GM18520 (cell line): ENCODE measurements at regions not wholly inside any gene's neighbourhood (a gene's known extent, or its start where the extent isn't known, plus 50 kb on each side); places are given as distances from the start of the nearest gene placed in this dataset.
"Not testable (repeated sequence)": the region's sequence is repeated elsewhere in the genome, so short reads cannot be mapped to it uniquely, and the experiment has no call there.

Experiments used
- ATAC-seq: cut with Tn5 transposase; IDR thresholded peaks from one replicate; pipeline ENCODE4 v1.9.1; 2021; ENCODE audit not compliant: unreplicated experiment

DNA sequence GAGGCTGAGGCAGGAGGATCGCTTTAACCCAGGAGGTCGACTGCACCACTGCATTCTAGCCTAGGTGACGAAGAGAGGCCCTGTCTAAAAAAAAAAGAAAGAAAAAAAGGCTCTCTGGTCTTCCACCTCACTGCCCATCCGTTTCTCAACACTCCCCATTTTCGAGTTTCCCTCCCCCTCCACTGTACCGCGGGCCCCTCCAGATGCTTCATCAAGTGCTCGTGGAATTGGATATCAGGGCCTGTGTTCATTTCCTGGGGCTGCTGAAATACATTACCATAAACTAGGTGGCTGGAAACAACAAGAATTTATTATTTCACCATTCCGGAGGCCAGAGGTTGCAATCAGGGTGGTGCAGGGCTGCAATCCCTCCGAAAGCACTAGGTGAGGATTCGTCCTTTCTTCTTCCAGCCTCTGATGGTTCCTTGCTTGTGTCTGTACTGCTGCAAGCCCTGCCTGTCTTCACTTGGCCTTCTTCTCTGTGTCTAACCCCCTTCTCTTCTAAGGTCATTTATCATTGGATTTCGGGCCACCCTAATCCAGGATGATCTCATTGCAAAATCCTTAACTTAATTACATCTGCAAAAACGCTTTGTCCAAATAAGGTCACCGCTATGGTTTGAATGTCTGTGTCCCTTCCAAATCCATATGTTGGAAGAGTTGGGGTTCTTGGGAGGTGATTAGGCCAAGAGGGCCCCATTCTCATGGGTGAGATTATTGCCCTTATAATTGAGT is 135.1 kb downstream of the CRLF3 start:
- not testable (repeated sequence) for ATAC-seq

DNA sequence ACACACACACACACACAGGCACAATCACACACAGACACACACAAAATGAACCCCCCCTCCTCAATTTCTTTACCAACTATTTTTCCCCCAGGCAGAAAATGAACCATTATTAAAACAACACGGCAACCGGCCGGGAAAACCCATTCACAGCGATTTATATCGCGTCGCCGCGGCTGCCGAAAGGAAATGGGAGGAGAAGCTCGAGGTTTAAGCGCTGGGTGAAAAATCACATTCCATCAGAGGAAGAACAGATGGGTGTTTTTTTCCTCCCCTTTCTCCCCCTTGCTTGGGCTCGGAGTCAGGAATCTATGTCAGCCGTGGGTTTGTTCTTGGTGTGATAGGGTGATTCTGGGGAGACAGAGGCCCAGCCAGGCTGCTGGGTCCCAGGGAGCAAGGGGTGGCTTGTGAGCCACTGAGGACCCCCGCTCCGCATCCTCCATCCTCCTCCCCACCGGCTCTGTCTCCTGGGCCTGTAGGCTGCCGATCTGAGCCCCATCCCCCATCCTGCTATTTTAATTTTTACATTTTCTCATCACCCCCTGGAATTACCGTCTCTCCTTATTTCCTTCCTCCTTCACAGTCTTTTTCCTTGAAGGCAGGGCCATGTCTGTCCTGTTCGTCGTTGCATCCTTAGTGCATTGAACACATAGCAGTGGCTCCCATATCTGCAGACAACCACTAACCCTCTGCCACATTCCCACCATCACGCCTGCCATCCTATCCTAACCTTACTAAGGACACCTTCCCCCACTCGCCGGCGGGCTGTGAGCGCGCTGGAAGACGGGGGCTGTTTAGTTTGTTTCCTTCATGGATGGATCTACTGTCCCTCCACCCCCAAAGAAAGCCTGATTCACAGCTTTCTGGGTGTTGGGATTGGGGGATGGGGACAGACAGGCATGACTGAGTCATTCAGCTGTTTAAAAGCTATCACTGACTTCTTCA is 137.7 kb downstream of the CRLF3 start:
- ATAC-seq = not testable (repeated sequence)

DNA sequence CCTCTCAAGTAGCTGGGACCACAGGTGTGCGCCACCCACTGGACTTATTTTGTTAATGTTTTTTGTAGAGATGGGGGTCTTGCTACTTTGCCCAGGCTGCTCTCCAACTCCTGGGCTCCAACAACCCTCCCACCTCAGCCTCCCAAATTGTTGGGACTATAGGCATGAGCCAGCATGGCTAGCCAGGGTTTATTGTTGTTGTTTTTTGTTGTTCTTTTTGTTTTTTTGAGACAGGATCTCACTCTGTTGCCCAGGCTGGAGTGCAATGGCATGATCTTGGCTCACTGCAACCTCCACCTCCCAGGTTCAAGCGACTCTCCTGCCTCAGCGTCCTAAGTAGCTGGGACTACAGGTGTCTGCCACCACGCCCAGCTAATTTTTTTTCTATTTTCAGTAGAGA is 142.2 kb downstream of the CRLF3 start:
- not testable (repeated sequence) for ATAC-seq

DNA sequence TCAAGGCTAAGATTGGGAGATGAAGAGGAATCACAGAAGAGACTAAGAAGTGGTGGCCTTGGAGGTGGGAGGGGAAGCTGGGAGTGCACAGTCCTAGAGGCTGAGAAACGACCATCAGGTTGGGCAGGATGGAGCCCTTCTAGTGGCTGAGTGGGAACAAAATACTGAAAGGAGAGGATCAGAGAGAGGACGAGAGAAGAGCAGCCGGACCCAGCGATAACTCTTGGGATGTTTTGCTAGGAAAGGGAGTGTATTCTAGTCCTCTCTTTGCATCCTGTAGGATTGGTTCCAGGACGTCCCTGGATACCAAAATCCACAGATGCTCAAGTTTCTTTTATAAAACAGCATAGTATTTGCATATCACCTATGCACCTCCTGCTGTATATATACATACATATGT is 143.8 kb downstream of the CRLF3 start:
- ATAC-seq = not testable (repeated sequence)

DNA sequence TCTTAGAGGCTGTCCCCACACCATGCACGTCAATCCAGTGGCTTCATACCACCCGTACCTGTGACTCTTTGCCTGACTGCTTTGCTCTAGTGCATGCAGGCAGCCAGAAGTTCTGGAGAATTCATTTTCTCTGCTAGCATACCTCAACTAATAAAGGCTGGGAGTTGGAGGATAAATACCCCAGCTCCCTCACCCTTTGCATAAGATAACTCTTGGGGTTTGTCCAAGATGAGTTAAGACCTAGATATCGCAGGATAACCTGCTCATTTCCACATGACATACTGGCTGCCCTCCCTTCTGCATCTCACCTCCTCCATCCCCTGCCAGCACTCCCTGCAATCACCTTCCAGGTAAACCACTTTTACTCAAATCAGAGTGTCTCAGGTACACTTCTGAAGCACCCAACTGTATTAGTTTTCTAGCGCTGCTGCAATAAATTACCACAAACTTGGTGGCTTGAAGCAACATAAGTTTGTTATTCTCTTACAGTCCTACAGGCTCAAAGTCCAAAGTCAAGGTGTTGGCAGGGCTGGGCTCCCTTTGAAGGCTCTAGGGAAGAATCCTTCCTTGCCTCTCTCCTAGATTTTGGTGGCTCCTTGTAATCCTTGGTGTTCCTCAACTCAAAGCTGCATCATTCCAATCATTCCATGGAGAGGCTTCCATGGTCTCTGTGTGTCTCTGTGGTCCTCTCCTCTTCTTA is 146.8 kb downstream of the CRLF3 start:
- ATAC-seq = no peak

DNA sequence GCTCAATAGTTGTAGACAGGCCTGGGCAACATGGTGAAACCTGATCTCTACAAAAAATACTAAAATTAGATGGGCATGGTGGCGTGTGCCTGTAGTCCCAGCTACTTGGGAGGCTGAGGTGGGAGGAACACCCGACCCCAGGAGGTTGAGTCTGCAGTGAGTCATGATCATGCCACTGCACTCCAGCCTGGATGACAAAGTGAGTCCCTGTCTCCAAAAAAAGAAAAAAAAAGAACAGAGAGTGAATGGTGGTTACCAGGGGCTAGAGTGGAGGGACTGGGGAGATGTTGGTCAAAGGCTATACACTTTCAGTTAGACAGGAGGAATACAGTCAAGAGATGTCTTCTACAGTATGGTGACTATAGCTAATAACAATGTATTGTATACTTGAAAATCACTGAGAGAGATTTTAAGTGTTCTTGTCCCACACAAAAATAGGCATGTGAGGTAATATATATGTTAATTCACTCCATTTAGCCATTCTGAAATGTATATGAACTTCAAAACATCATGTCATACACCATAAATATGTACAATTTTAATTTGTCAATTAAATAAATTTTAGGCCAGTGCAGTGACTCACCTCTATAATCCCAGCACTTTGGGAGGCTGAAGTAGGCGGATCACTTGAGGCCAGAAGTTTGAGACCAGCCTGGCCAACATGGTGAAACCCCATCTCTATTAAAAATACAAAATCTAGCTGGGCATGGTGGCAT is 148.6 kb downstream of the CRLF3 start:
- ATAC-seq = not testable (repeated sequence)

DNA sequence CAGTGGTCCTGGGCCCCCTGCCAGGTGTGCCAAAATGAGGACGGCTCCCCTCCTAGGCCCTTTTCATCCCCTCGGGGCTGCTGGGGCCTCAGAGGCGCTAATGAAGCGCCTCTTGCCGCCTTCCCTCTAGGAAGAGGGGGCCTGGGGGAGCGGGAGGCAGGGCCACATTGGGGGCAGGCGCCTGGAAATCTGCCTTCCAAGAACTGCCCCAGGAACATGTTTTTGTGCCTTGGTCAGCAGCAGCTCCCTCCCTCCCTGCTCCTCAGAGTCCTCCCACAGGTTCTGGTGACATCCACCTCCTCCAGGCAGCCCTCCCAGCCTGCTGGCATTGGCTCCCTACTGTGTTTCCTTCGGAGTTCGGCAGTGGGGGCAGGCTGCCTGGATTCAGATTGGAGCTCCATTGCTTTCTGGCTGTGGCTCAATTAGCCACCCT is 155.3 kb downstream of the CRLF3 start:
- ATAC-seq = not testable (repeated sequence)

DNA sequence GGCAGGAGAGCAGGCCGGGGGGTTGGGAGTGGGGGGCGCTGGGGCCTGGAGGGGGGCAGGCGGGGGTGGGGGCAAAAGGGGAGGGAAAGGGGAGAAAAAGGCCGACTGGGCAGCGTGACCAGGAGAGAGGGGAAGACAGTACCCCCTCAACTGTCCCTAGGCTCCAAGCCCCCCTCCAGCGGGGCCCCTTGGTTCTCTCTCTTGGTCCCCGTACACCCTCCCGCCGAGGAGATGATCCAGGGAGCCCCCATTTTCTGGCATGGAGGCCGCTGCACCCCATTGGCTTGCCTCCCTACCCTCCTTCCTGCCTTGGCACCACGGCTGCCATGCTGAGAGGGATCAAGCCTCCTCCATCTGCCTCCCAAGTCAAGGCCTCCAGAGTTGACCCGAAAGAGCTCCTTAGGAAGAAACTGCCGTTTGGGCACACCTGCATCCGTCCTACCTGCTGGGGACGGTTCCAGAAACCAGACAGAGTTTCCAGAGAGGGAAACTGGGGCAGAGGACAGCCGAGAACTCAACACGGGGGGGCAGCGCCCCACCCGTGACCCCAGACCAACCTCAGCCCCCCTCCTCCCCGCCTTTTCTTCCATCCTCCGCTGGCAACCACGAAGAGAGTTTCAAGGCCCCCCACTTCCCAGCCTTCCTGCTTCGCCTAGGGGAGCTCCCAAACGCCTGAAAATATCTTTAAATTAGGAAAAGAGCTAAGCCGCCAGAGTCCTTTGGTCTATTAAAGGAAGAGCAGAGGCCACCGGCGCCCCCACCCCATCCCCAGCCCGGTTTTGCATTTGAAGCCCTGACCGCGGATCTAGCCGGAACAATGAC is 155.9 kb downstream of the CRLF3 start:
- ATAC-seq = not testable (repeated sequence)

DNA sequence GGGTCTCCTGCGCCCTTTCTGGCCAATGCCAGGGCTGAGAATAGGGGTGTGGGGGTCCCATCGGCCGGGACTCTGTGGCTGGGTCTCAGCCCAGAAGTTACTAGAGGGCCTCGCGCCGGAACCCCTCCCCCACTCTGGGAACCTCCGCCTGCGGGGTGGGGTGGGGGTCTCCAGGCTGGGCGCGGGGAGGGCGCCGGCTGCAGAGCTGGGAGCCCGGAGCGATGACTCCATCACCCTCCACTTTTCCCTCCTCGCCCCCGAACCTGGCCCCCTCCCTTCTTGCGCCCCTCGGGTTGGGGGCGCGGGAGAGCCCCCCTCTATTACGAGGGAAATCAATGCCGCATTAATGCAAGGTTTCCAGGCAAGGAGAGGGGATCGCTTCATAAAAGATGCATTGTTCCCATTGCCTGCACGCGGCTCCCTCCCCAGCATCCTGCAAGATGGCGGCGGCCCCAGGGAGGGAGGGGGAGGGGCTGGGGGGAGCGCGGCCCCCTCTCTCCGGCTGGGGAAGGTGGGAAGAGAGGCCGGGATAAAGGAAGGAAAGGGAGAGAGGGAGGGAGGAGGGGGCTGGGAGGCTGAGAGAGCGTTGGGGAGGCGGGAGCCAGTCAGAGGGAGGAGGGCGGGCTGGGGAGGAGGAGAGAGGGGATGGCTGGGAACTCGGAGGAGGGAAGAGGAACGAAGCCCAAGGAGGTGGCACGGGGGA is 156.7 kb downstream of the CRLF3 start:
- not testable (repeated sequence) for ATAC-seq

DNA sequence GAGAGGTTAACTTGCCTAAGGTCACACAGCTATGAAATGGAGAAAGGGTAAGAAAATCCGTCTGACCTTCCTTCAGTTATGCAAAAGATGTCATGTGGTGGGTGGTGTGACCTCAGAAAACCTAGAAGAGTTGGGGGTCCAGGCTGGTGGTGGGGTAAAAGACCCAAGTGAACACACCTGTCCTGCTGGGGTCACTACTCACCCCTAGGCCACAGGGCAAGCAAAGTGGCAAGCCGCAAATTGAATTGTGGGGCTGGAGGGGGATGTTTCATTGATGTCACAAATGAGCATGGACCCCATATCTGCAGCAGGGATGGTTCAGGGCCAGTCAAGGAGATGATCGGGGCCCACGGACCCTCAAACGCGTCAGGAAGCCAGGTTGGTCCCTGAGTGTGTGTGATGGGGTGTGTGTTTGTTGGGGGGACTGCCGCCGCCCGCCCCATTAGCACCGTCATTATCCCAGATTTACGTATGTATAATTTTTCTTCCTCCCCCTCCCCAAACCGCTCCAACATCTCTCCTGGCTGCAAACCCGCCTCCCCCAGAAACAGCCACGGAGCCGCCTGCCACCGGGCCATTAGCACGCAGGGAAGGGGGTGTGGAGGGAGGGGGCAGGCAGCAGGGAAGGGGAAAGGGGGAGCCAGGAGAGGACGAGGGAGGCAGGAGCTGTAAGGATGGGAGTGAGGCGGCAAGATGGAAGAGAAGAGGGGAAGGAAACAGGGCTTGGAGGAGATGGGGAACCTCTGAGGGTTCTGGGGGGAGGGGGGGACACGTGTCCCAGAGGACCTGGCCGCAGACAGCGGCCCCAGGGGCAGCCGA is 157.4 kb downstream of the CRLF3 start:
- ATAC-seq = not testable (repeated sequence)

DNA sequence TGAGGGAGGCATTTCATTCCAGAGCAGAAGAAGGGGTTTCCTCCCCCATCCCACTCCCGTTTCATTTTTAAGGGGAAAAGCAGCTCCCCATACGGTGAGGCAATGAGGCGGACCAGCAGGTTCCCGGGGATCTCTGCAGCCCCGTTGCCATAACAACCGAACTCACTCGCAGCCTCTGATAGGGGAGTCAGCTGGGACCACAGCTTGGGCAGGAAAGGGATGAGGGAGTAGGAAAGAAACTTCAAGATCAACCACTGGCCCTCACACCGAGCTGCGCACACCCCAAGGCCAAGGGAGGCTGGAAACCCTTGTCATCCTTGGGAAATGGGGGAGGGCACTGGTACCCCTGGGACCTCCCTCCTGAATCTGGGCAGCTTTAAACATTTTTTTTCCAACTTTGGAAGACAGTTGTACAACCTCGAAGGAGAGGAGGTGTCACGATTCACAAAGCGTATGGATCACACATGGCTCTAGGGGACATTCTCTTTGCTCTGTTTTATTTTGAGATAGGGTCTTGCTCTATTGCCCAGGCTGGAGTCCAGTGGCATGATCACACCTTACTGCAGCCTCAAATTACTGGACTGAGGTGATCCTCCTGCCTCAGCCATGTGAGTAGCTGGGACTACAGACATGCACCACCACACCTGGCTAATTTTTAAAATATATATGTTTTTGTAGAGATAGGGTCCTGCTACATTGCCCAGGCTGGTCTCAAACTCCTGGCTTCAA is 160.6 kb downstream of the CRLF3 start:
- not testable (repeated sequence) for ATAC-seq

DNA sequence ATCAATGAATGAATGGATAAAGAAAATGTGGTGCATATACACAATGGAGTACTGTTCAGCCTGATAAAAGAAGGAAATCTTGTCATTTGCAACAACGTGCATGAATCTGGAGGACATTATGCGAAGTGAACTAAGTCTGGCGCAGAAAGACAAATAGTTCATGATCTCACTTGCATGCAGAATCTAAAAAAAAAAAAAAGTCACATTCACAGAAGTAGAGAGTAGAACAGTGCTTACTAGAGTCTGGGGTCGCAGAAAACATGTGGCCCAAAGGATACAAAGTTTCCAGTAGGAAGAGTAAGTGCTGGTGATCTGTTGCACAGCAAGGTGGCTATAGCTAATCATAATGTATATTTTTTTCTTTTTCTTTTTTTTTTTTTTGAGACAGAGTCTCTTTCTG is 167.3 kb downstream of the CRLF3 start:
- ATAC-seq = not testable (repeated sequence)

DNA sequence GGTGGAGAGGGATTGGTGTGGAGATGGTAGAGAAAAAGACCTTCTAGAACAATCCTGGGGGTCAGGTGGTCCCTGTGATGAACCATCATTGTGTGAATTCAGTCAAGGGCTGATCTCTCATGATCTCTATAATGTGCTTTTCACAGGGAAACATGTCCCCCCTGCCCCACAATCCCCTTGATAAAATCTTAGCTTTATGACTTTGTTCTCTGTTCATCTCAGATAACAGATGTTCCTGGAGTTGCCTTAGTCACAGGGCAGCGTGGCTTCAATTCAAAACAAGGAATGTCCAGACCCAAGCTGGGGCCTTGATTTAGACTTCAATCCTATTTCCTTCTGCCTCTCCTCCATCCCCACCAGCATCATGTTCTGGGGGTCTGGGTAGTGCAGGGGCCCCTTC is 171.5 kb downstream of the CRLF3 start:
- ATAC-seq = not testable (repeated sequence)

DNA sequence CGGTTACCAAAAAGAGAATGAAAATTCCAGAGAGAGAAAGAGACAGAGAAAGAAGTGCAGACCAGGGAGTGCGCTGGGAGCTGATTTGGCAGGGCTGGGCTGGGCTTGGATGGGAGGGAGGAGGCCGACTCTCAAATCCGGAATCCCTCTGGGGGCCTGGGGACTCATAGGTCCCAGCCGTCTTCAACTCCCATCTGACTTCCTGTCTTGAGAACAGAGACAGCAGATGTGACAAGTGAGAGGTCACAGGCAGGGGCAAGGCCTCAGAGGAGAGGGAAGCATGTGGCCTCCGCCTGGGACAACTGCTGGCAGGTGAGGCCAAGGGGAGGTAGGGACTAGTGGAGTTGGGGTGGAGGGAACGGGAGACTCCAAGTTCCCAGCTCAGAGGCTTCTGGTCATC is 172.9 kb downstream of the GOSR1 start:
- ATAC-seq = not testable (repeated sequence)

DNA sequence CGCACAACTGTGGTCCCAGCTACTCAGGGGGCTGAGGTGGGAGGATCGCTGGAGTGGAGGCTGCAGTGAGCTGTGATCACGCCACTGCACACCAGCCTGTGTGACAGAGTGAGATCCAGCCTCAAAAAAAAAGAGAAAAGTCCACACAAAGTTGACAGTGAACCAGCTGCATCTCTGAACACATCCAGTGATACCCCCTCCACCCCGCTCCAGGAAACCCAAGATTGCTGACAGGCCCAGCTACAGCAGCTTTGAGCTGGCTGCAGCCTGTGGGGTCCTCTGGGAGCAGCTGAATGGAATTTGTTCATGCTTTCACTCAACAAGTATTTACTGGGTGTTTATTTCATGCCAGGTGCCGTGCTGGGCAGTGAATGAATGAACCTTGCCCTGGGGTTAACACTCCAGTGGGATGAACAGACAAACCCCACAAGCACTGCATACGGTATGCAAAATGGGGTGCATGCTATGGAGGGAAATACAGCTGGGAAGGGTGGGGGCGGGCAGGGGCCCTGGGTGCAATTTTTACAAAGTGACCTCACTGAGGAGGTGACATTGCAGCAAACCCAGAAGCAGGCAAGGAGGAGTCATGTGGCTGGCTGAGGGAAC is 170.9 kb downstream of the GOSR1 start:
- not testable (repeated sequence) for ATAC-seq

DNA sequence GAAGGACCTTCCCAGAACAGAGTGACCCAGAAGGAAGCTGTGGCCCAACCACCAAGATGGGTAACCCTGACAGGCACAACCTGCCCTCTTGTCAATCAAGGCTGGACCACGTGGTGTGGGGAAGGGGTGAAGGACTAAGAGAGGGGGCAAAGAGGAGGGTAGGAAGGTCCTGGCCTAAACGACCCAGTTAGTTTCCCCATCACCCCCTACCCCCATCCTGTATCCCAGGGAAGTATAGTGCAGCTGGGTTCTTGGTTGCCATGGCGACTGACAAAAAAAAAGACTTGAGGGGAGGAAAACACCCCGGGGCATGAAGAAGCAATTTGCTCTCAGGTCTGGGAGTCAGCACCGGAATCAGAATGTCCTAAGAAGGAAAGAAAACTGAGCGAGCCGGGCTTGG is 168.7 kb downstream of the GOSR1 start:
- ATAC-seq = not testable (repeated sequence)

DNA sequence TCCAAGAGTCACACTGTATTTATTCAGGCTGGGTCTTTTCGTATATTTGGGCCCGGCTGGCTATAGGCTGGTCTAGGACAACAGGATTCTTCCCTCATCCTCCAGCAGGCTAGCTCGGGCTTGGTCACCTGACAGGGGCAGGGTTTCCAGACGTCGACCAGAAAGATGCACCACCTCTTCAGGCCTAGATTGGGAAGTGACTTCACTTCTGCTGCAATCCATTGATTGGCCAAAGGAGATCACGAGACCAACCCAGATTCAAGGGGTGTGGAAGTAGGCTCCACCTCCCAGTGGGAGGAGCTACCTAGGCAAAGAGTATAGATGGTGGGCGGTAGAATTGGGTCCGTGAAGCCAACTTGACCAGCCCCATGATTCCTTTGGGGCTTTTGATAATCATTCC is 167.5 kb downstream of the GOSR1 start:
- ATAC-seq = not testable (repeated sequence)
